WTC11 (cell line): ENCODE measurements at regions not wholly inside any gene's neighbourhood (a gene's known extent, or its start where the extent isn't known, plus 50 kb on each side); places are given as distances from the start of the nearest gene placed in this dataset.

Experiments
- ATAC-seq: fragments of 200-7000 bp; cut with Tn5 transposase; 2 replicates; pipeline ENCODE4 v1.10.0; 2021; ENCODE audit warnings: mild to moderate bottlenecking, moderate library complexity
- CTCF ChIA-PET: fragments of 300-600 bp; sonication (Branson Sonifier 250); formaldehyde crosslinking; loops from one replicate; lab custom pipeline; 2021; ENCODE audit warnings: antibody characterized with exemption; lab: Charles Lee
- POLR2A ChIA-PET: fragments of 350-600 bp; sonication (Branson Sonifier 250); formaldehyde crosslinking; loops from one replicate; lab custom pipeline; 2021; ENCODE audit warnings: antibody characterized with exemption; lab: Charles Lee
- DNase-seq: peaks from one replicate; pipeline ENCODE4 v3.0.0; 2021; ENCODE audit warnings: low spot score
- H3K27ac Mint-ChIP-seq: 2 replicates; pipeline ENCODE4 v1.8.0; 2021; ENCODE audit warnings: mixed read lengths
- H3K27me3 Mint-ChIP-seq: 2 replicates; pipeline ENCODE4 v1.8.0; 2021; ENCODE audit warnings: low read depth, mild to moderate bottlenecking, moderate library complexity, mixed read lengths
- H3K36me3 Mint-ChIP-seq: 2 replicates; pipeline ENCODE4 v1.8.0; 2021; ENCODE audit warnings: mixed read lengths
- H3K4me1 Mint-ChIP-seq: 2 replicates; pipeline ENCODE4 v1.8.0; 2022; ENCODE audit warnings: mixed read lengths
- H3K4me3 Mint-ChIP-seq: 2 replicates; pipeline ENCODE4 v1.8.0; 2021; ENCODE audit warnings: mild to moderate bottlenecking, moderate library complexity, mixed read lengths
- H3K9me3 Mint-ChIP-seq: 2 replicates; pipeline ENCODE4 v1.8.0; 2021; ENCODE audit warnings: mixed read lengths
- CREM ChIP-seq: sonication (generic); formaldehyde crosslinking; IDR thresholded peaks from 2 replicates; pipeline ENCODE4 v1.8.1; 2022; ENCODE audit warnings: mild to moderate bottlenecking, missing genetic modification reagents, moderate library complexity
- ELF4 ChIP-seq: sonication (generic); formaldehyde crosslinking; IDR thresholded peaks from 2 replicates; pipeline ENCODE4 v1.8.1; 2022; ENCODE audit warnings: low read depth, mild to moderate bottlenecking, moderate library complexity, missing genetic modification reagents
- ESRRA ChIP-seq: sonication (generic); formaldehyde crosslinking; IDR thresholded peaks from 2 replicates; pipeline ENCODE4 v1.8.1; 2022; ENCODE audit warnings: mild to moderate bottlenecking, missing genetic modification reagents, borderline replicate concordance
- ETV6 ChIP-seq: sonication (generic); formaldehyde crosslinking; IDR thresholded peaks from 2 replicates; pipeline ENCODE4 v1.8.1; 2022; ENCODE audit warnings: mild to moderate bottlenecking, missing genetic modification reagents
- GABPB1 ChIP-seq: sonication (generic); formaldehyde crosslinking; IDR thresholded peaks from 2 replicates; pipeline ENCODE4 v1.8.1; 2023; ENCODE audit warnings: mild to moderate bottlenecking, missing genetic modification reagents
- GTF2I ChIP-seq: fragments of 250-450 bp; sonication (Bioruptor Pico); conservative IDR thresholded peaks from 2 replicates; pipeline ENCODE4 v1.4.0; 2021; ENCODE audit warnings: mild to moderate bottlenecking
- HMGA2 ChIP-seq: fragments of 250-450 bp; sonication (Bioruptor Pico); IDR thresholded peaks from 2 replicates; pipeline ENCODE4 v1.4.0; 2021; ENCODE audit warnings: mild to moderate bottlenecking, moderate library complexity
- KAT7 ChIP-seq: sonication (generic); formaldehyde crosslinking; IDR thresholded peaks from 2 replicates; pipeline ENCODE4 v1.8.1; 2023; ENCODE audit warnings: missing genetic modification reagents, mild to moderate bottlenecking, borderline replicate concordance
- NFYB ChIP-seq: sonication (generic); formaldehyde crosslinking; conservative IDR thresholded peaks from 2 replicates; pipeline ENCODE4 v1.8.0; 2022; ENCODE audit warnings: low read depth, missing genetic modification reagents
- NR2C2 ChIP-seq: sonication (generic); formaldehyde crosslinking; IDR thresholded peaks from 2 replicates; pipeline ENCODE4 v1.8.0; 2022; ENCODE audit warnings: mild to moderate bottlenecking, missing genetic modification reagents
- NR3C1 ChIP-seq: sonication (generic); formaldehyde crosslinking; conservative IDR thresholded peaks from 2 replicates; pipeline ENCODE4 v1.8.1; 2023; ENCODE audit warnings: low read depth, mild to moderate bottlenecking, missing genetic modification reagents
- SOX15 ChIP-seq: fragments of 250-450 bp; sonication (Bioruptor Pico); IDR thresholded peaks from 2 replicates; pipeline ENCODE4 v1.9.0; 2021; ENCODE audit warnings: mild to moderate bottlenecking
- SP1 ChIP-seq: sonication (generic); formaldehyde crosslinking; conservative IDR thresholded peaks from 2 replicates; pipeline ENCODE4 v1.8.1; 2022; ENCODE audit warnings: missing genetic modification reagents
- TCF7 ChIP-seq: sonication (generic); formaldehyde crosslinking; IDR thresholded peaks from 2 replicates; pipeline ENCODE4 v1.8.0; 2022; ENCODE audit warnings: mild to moderate bottlenecking, low read depth, missing genetic modification reagents, moderate library complexity
- TEAD4 ChIP-seq: sonication (generic); formaldehyde crosslinking; IDR thresholded peaks from 2 replicates; pipeline ENCODE4 v1.8.0; 2022; ENCODE audit warnings: mild to moderate bottlenecking, missing genetic modification reagents
- ZNF317 ChIP-seq: sonication (generic); formaldehyde crosslinking; IDR thresholded peaks from 2 replicates; pipeline ENCODE4 v1.8.1; 2023; ENCODE audit warnings: low read depth, mild to moderate bottlenecking, moderate library complexity, missing genetic modification reagents, borderline replicate concordance
- ZNF416 ChIP-seq: fragments of 250-450 bp; sonication (Bioruptor Pico); IDR thresholded peaks from 2 replicates; pipeline ENCODE4 v1.9.0; 2021; ENCODE audit warnings: mild to moderate bottlenecking, inconsistent platforms
- ZNF423 ChIP-seq: fragments of 250-450 bp; sonication (Bioruptor Pico); IDR thresholded peaks from 2 replicates; pipeline ENCODE4 v2.1.2; 2022; ENCODE audit warnings: mild to moderate bottlenecking, moderate library complexity
- TF ChIP-seq, protein P1 (sequence below): sonication (generic); formaldehyde crosslinking; IDR thresholded peaks from 2 replicates; pipeline ENCODE4 v1.8.1; 2022; ENCODE audit warnings: missing genetic modification reagents, borderline replicate concordance
- TF ChIP-seq, protein P2 (sequence below): sonication (generic); formaldehyde crosslinking; IDR thresholded peaks from 2 replicates; pipeline ENCODE4 v1.8.1; 2022; ENCODE audit warnings: low read depth, missing genetic modification reagents, borderline replicate concordance
- TF ChIP-seq, protein P3 (sequence below): sonication (generic); formaldehyde crosslinking; IDR thresholded peaks from 2 replicates; pipeline ENCODE4 v1.8.1; 2023; ENCODE audit warnings: mild to moderate bottlenecking, missing genetic modification reagents, moderate library complexity
- TF ChIP-seq, protein P4 (sequence below): sonication (generic); formaldehyde crosslinking; IDR thresholded peaks from 2 replicates; pipeline ENCODE4 v1.8.0; 2022; ENCODE audit warnings: mild to moderate bottlenecking, missing genetic modification reagents
- TF ChIP-seq, protein P5 (sequence below): sonication (generic); formaldehyde crosslinking; IDR thresholded peaks from 2 replicates; pipeline ENCODE4 v1.8.1; 2022; ENCODE audit warnings: mild to moderate bottlenecking, missing genetic modification reagents, moderate library complexity, borderline replicate concordance
- TF ChIP-seq, protein P6 (sequence below): fragments of 250-450 bp; sonication (Bioruptor Pico); IDR thresholded peaks from 2 replicates; pipeline ENCODE4 v2.1.2; 2022; ENCODE audit warnings: mild to moderate bottlenecking, moderate library complexity

DNA sequence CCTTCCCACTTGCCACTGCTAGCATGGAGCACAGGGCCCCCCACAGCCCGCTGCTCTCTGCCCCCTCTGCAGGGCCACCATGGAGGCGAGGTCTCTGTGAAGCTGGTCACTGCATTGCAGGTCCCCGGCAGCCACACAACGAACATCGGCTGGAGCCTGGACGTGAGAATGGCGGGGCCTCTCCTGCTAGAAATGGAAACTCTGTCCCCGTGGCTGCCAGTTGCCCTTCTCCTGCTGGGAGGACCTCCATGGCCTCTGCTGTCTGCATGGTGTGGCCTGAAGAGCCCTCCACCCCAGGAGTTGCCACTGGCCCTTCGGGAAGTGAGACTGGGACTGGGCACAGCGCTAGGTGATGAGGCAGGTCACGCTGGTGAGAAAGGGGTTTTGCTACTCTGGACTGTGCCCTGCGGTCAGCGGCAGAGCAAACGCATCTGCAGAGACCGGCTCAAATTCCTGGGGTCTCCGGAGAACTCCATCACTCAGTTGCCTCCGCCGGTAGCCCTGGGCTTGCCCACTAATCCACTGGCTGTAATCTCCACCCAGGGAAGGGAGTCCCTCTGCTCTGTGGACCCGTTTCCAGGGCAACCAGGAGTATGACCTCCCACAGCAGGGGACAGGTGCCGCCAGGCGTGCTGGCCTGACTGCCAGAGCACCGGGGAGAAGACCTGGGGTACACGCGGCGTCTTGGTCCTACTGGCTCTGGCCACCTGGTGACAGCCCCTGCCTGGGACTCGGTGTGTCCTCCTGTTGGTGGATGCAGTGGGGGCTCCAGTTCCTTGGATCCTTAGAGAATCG lies 806.3 kb downstream of the BRD1 start (continued):
- TF ChIP-seq, protein P1, sequence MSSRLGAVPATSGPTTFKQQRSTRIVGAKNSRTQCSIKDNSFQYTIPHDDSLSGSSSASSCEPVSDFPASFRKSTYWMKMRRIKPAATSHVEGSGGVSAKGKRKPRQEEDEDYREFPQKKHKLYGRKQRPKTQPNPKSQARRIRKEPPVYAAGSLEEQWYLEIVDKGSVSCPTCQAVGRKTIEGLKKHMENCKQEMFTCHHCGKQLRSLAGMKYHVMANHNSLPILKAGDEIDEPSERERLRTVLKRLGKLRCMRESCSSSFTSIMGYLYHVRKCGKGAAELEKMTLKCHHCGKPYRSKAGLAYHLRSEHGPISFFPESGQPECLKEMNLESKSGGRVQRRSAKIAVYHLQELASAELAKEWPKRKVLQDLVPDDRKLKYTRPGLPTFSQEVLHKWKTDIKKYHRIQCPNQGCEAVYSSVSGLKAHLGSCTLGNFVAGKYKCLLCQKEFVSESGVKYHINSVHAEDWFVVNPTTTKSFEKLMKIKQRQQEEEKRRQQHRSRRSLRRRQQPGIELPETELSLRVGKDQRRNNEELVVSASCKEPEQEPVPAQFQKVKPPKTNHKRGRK (CRISPR knock-in tag), result no peak
- TF ChIP-seq, protein P2, sequence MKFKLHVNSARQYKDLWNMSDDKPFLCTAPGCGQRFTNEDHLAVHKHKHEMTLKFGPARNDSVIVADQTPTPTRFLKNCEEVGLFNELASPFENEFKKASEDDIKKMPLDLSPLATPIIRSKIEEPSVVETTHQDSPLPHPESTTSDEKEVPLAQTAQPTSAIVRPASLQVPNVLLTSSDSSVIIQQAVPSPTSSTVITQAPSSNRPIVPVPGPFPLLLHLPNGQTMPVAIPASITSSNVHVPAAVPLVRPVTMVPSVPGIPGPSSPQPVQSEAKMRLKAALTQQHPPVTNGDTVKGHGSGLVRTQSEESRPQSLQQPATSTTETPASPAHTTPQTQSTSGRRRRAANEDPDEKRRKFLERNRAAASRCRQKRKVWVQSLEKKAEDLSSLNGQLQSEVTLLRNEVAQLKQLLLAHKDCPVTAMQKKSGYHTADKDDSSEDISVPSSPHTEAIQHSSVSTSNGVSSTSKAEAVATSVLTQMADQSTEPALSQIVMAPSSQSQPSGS, result no peak
- TF ChIP-seq ZNF416 (CRISPR knock-in tag) (no peak), SP1 (no peak), GTF2I (CRISPR knock-in tag) (no peak), NFYB (CRISPR knock-in tag) (no peak), TCF7 (CRISPR knock-in tag) (no peak), GABPB1 (CRISPR knock-in tag) (no peak)
- TF ChIP-seq, protein P3, sequence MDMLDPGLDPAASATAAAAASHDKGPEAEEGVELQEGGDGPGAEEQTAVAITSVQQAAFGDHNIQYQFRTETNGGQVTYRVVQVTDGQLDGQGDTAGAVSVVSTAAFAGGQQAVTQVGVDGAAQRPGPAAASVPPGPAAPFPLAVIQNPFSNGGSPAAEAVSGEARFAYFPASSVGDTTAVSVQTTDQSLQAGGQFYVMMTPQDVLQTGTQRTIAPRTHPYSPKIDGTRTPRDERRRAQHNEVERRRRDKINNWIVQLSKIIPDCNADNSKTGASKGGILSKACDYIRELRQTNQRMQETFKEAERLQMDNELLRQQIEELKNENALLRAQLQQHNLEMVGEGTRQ (CRISPR knock-in tag), result no peak
- TF ChIP-seq, protein P4, sequence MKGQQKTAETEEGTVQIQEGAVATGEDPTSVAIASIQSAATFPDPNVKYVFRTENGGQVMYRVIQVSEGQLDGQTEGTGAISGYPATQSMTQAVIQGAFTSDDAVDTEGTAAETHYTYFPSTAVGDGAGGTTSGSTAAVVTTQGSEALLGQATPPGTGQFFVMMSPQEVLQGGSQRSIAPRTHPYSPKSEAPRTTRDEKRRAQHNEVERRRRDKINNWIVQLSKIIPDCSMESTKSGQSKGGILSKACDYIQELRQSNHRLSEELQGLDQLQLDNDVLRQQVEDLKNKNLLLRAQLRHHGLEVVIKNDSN (CRISPR knock-in tag), result no peak
- TF ChIP-seq, protein P5, sequence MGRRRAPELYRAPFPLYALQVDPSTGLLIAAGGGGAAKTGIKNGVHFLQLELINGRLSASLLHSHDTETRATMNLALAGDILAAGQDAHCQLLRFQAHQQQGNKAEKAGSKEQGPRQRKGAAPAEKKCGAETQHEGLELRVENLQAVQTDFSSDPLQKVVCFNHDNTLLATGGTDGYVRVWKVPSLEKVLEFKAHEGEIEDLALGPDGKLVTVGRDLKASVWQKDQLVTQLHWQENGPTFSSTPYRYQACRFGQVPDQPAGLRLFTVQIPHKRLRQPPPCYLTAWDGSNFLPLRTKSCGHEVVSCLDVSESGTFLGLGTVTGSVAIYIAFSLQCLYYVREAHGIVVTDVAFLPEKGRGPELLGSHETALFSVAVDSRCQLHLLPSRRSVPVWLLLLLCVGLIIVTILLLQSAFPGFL (CRISPR knock-in tag), result no peak

DNA sequence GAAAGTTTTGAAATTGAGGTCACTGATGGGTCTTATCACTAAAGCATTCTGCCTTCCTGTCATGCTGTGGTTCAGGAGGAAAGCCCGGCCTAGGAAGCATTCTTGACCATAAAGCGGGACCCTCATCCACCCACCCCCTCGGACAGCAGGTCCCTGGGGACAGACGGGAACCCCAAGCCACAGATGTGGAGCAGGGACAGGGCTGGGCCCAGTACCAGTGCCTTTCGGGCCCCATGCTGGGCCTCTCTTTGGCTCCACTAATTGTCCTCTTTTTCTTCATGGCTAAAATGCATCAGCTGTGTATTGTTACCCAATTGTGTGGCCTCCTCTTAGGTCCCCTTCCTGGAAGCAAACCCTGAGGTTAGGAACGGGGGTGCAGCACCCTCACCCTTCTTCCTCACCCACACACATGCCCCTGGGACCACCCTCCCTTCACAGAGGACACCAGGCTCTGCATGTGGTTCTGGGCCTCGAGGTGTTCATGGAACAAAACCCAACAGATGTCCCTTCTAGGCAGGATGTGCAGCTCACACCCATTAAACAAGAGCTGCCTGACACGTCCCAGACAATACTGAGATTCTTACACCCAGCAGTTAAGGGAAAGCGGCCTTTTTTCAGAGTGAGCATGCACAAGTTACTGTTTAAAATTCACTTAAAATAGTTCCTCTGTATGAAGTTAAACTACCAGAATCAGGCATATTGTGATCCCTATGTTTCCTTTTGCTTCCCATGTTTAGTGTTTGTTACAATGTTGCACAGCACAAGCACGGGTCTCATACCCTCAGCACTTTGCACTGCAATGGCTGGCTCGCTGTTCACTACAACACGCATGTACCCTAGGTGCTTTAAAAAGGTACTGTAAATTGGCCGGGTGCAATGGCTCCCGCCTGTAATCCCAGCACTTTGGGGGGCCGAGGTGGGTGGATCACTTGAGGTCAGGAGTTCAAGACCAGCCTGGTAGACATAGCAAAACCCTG lies 807.6 kb downstream of the BRD1 start:
- TF ChIP-seq ELF4 (CRISPR knock-in tag) (no peak), NR3C1 (CRISPR knock-in tag) (no peak), ESRRA (CRISPR knock-in tag) (no peak), TEAD4 (CRISPR knock-in tag) (no peak), ETV6 (CRISPR knock-in tag) (no peak), SOX15 (CRISPR knock-in tag) (no peak), CREM (CRISPR knock-in tag) (no peak), NR2C2 (CRISPR knock-in tag) (no peak), HMGA2 (no peak), KAT7 (CRISPR knock-in tag) (no peak), ZNF423 (CRISPR knock-in tag) (no peak), ZNF317 (CRISPR knock-in tag) (no peak)
- TF ChIP-seq, protein P6, sequence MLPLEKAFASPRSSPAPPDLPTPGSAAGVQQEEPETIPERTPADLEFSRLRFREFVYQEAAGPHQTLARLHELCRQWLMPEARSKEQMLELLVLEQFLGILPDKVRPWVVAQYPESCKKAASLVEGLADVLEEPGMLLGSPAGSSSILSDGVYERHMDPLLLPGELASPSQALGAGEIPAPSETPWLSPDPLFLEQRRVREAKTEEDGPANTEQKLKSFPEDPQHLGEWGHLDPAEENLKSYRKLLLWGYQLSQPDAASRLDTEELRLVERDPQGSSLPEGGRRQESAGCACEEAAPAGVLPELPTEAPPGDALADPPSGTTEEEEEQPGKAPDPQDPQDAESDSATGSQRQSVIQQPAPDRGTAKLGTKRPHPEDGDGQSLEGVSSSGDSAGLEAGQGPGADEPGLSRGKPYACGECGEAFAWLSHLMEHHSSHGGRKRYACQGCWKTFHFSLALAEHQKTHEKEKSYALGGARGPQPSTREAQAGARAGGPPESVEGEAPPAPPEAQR, result no peak
- TF ChIP-seq, protein P4 (CRISPR knock-in tag), result no peak
- no peak overlapping the region for H3K27ac Mint-ChIP-seq
- ATAC-seq (no peak), DNase-seq (no peak)
- H3K36me3 Mint-ChIP-seq, result no peaks in the 10 kb centered on the region
- 0 out of 2 replicates have a peak, but pooled peaks cover 5% of the 10 kb centered on the region for H3K4me1 Mint-ChIP-seq
- no peaks in the 10 kb centered on the region for H3K27me3 Mint-ChIP-seq
- ChIA-PET POLR2A (no interaction called here), CTCF (no interaction called here)
- H3K9me3 Mint-ChIP-seq, result no peaks in the 10 kb centered on the region
- no peak overlapping the region for H3K4me3 Mint-ChIP-seq
